PC-3 (cell line): ENCODE measurements at regions not wholly inside any gene's neighbourhood (a gene's known extent, or its start where the extent isn't known, plus 50 kb on each side); places are given as distances from the start of the nearest gene placed in this dataset.

ENCODE experiments used
- ATAC-seq: fragments of 200-7000 bp; cut with Tn5 transposase; 2 replicates; pipeline ENCODE4 v1.9.1; 2020; ENCODE audit warnings: mild to moderate bottlenecking, moderate library complexity
- BruUV-seq: library from RNA; stranded (reverse); fragments of 400-500 nt; replicated peaks from 2 replicates; lab custom pipeline; 2021; lab: Mats Ljungman, UMichigan
- CTCF ChIA-PET: fragments of 300-600 bp; sonication (Branson Sonifier 250); formaldehyde crosslinking; loops from one replicate; lab custom pipeline; 2022; ENCODE audit warnings: antibody characterized with exemption; lab: Charles Lee
- POLR2A ChIA-PET: fragments of 300-600 bp; sonication (Branson Sonifier 250); formaldehyde crosslinking; loops from one replicate; lab custom pipeline; 2022; ENCODE audit warnings: antibody characterized with exemption; ENCODE audit not compliant: unreplicated experiment; lab: Charles Lee
- DNase-seq: peaks from one replicate; pipeline ENCODE4 v3.0.0-alpha.2; 2015
- H2AFZ ChIP-seq: fragments of 300-600 bp; sonication (generic); 2 replicates; pipeline ENCODE4 v1.6.0; 2016; ENCODE audit warnings: antibody characterized with exemption, low read length
- H3F3A ChIP-seq: fragments of 300-600 bp; sonication (generic); one replicate; pipeline ENCODE4 v1.6.0; 2017; ENCODE audit warnings: antibody characterized with exemption, low read length, control low read depth, mild to moderate bottlenecking; ENCODE audit not compliant: unreplicated experiment
- H3K27ac ChIP-seq: fragments of 300-600 bp; sonication (generic); 2 replicates; pipeline ENCODE4 v1.5.1; 2016; ENCODE audit warnings: mild to moderate bottlenecking, low read length
- H3K27me3 ChIP-seq: fragments of 300-600 bp; sonication (generic); 2 replicates; pipeline ENCODE4 v1.6.1; 2016; ENCODE audit warnings: low read length, mixed read lengths
- H3K36me3 ChIP-seq: fragments of 300-600 bp; sonication (generic); 2 replicates; pipeline ENCODE4 v1.6.1; 2016; ENCODE audit warnings: low read depth, mixed run types, low read length, mixed read lengths
- H3K4me1 ChIP-seq: fragments of 300-600 bp; sonication (generic); 2 replicates; pipeline ENCODE4 v1.5.1; 2016; ENCODE audit warnings: low read length; ENCODE audit not compliant: insufficient read depth
- H3K4me2 ChIP-seq: fragments of 300-600 bp; sonication (generic); 2 replicates; pipeline ENCODE4 v1.6.0; 2016; ENCODE audit warnings: low read length
- H3K4me3 ChIP-seq: fragments of 300-600 bp; sonication (generic); 2 replicates; pipeline ENCODE4 v1.5.1; 2016; ENCODE audit warnings: mild to moderate bottlenecking, low read length, mixed read lengths
- H3K79me2 ChIP-seq: fragments of 300-600 bp; sonication (generic); 2 replicates; pipeline ENCODE4 v1.6.1; 2017; ENCODE audit warnings: low read length, mixed read lengths
- H3K9ac ChIP-seq: fragments of 300-600 bp; sonication (generic); 2 replicates; pipeline ENCODE4 v1.6.0; 2016; ENCODE audit warnings: mild to moderate bottlenecking, low read length
- H3K9me2 ChIP-seq: fragments of 300-600 bp; sonication (generic); replicated peaks from 2 replicates; pipeline ENCODE4 v1.6.1; 2016; ENCODE audit warnings: mixed run types, low read length, mixed read lengths
- H3K9me3 ChIP-seq: fragments of 300-600 bp; sonication (generic); 2 replicates; pipeline ENCODE4 v1.6.1; 2016; ENCODE audit warnings: low read length, mixed read lengths
- H4K20me1 ChIP-seq: fragments of 300-600 bp; sonication (generic); 2 replicates; pipeline ENCODE4 v1.6.1; 2016; ENCODE audit warnings: low read length, mixed read lengths
- EZH2 ChIP-seq: fragments of 300-600 bp; sonication (generic); IDR thresholded peaks from one replicate; pipeline ENCODE4 v1.6.1; 2017; ENCODE audit warnings: antibody characterized with exemption, mild to moderate bottlenecking, low read length; ENCODE audit not compliant: unreplicated experiment
- EZH2phosphoT487 ChIP-seq: fragments of 300-600 bp; sonication (generic); IDR thresholded peaks from 2 replicates; pipeline ENCODE4 v1.6.1; 2018; ENCODE audit warnings: mild to moderate bottlenecking, antibody characterized with exemption, low read length, borderline replicate concordance
- intact Hi-C: fragments of 100-400 bp; cut with micrococcal nuclease; formaldehyde crosslinking; loops from 2 replicates; pipeline ENCODE4 v1.9.0; 2023
- TF ChIP-seq, protein P1 (sequence below): fragments of 300-600 bp; sonication (generic); conservative IDR thresholded peaks from 2 replicates; pipeline ENCODE4 v1.5.1; 2017; ENCODE audit warnings: antibody characterized with exemption, low read depth, mild to moderate bottlenecking, low read length

- Histone ChIP-seq H3K4me2 (no peak overlapping the region), H3K9me2 (no peaks in the 10 kb centered on the region), H4K20me1 (no peaks in the 10 kb centered on the region), H3K4me3 (no peak overlapping the region), H3K27me3 (no peaks in the 10 kb centered on the region), H3K4me1 (peaks cover 20% of the 10 kb centered on the region), H3K9ac (no peak overlapping the region), H3F3A (peaks cover 7% of the 10 kb centered on the region), H2AFZ (no peak overlapping the region), H3K36me3 (no peaks in the 10 kb centered on the region), H3K27ac (no peak overlapping the region), H3K79me2 (no peaks in the 10 kb centered on the region), H3K9me3 (no peaks in the 10 kb centered on the region)
- DNase-seq = no peak
- BruUV-seq = no TSS peak
- CTCF ChIA-PET = no interaction called here
- POLR2A ChIA-PET = no interaction called here
- intact Hi-C loops = no loop called here
- no peak for ATAC-seq
- TF ChIP-seq EZH2phosphoT487 (no peak), EZH2 (no peak)
- TF ChIP-seq, protein P1, sequence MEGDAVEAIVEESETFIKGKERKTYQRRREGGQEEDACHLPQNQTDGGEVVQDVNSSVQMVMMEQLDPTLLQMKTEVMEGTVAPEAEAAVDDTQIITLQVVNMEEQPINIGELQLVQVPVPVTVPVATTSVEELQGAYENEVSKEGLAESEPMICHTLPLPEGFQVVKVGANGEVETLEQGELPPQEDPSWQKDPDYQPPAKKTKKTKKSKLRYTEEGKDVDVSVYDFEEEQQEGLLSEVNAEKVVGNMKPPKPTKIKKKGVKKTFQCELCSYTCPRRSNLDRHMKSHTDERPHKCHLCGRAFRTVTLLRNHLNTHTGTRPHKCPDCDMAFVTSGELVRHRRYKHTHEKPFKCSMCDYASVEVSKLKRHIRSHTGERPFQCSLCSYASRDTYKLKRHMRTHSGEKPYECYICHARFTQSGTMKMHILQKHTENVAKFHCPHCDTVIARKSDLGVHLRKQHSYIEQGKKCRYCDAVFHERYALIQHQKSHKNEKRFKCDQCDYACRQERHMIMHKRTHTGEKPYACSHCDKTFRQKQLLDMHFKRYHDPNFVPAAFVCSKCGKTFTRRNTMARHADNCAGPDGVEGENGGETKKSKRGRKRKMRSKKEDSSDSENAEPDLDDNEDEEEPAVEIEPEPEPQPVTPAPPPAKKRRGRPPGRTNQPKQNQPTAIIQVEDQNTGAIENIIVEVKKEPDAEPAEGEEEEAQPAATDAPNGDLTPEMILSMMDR = no peak
These were observed 480.6 kb upstream of the MBL2 start for GRCh38 chr10:53253221-53253620.

- H3F3A ChIP-seq = no peaks in the 10 kb centered on the region
- no TSS peak for BruUV-seq
- H3K79me2 ChIP-seq = no peaks in the 10 kb centered on the region
- no peaks in the 10 kb centered on the region for H3K27me3 ChIP-seq
- no peak overlapping the region for H3K4me3 ChIP-seq
- no peak for DNase-seq
- no peaks in the 10 kb centered on the region for H3K4me1 ChIP-seq
- no peak overlapping the region for H3K4me2 ChIP-seq
- H4K20me1 ChIP-seq = no peaks in the 10 kb centered on the region
- H3K9ac ChIP-seq = no peak overlapping the region
- ChIA-PET POLR2A (interaction anchor here (0.5 kb wide), 1 partner anchor 13 kb away, joined by 9 read pairs; no protein-coding TSS in a partner anchor), CTCF (interaction anchor here (1.1 kb wide), 1 partner anchor 288 kb away, joined by 3 read pairs; no protein-coding TSS in a partner anchor)
- H3K36me3 ChIP-seq = no peaks in the 10 kb centered on the region
- no peak for ATAC-seq
- no peaks in the 10 kb centered on the region for H3K9me2 ChIP-seq
- H3K27ac ChIP-seq = no peak overlapping the region
- intact Hi-C loops = no loop called here
- no peaks in the 10 kb centered on the region for H3K9me3 ChIP-seq
- TF ChIP-seq EZH2phosphoT487 = no peak
- TF ChIP-seq EZH2 = no peak
- TF ChIP-seq, protein P1 = no peak
- no peak overlapping the region for H2AFZ ChIP-seq
These were observed 467.3 kb upstream of the MBL2 start for GRCh38 chr10:53239873-53240272.

DNA sequence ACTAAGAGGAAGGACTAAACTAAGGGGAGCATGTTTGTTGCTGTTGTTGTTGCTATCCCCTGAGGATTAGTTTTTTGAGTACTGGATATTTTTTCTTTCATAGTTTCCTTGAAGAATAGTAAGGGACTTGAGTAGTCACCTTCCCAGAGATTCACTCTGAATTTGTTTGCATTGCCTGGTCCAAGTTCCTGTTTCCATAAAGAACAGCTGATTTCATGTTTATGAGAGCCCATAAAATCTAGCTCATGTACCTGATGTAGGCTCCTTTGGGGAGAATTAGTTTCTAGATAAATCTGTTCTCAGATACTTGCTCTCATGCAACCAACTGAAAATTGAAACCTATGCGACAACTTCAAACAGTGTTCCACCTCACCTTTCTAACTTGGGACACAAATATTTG is 464.4 kb upstream of the MBL2 start:
- TF ChIP-seq, protein P1 = no peak
- TF ChIP-seq EZH2 (no peak), EZH2phosphoT487 (no peak)
- H3F3A ChIP-seq = no peaks in the 10 kb centered on the region
- POLR2A ChIA-PET = interaction anchor here (0.6 to 0.7 kb wide), 3 partner anchors 9 to 359 kb away, joined by 3 to 5 read pairs (median 3); no protein-coding TSS in a partner anchor
- H3K9me2 ChIP-seq = no peaks in the 10 kb centered on the region
- no TSS peak for BruUV-seq
- intact Hi-C loops = no loop called here
- no peaks in the 10 kb centered on the region for H3K9me3 ChIP-seq
- no peaks in the 10 kb centered on the region for H3K36me3 ChIP-seq
- DNase-seq (peak; percentile 62), ATAC-seq (peak; percentile 99)
- no peak overlapping the region for H3K4me2 ChIP-seq
- no peak overlapping the region for H3K9ac ChIP-seq
- no peak overlapping the region for H2AFZ ChIP-seq
- no peaks in the 10 kb centered on the region for H3K79me2 ChIP-seq
- no peaks in the 10 kb centered on the region for H4K20me1 ChIP-seq
- H3K27me3 ChIP-seq = no peaks in the 10 kb centered on the region
- no peak overlapping the region for H3K4me3 ChIP-seq
- no peaks in the 10 kb centered on the region for H3K4me1 ChIP-seq
- H3K27ac ChIP-seq = no peak overlapping the region
- CTCF ChIA-PET = interaction anchor here (0.6 kb wide), 1 partner anchor 27 kb away, joined by 3 read pairs; no protein-coding TSS in a partner anchor
